Dendritic cell treated with granulocyte-macrophage colony-stimulating factor and Interleukin-4, amounts not matched to agents 40 ng/mL and 50 ng/mL, for 4 days (primary cell): ENCODE measurements at regions not wholly inside any gene's neighbourhood (a gene's known extent, or its start where the extent isn't known, plus 50 kb on each side); places are given as distances from the start of the nearest gene placed in this dataset.
"Not testable (repeated sequence)": the region's sequence is repeated elsewhere in the genome, so short reads cannot be mapped to it uniquely, and the experiment has no call there.

Experiments
- H3K27ac Mint-ChIP-seq: one replicate; pipeline ENCODE4 v1.8.0; 2022; ENCODE audit warnings: mild to moderate bottlenecking, mixed read lengths
- H3K27me3 Mint-ChIP-seq: one replicate; pipeline ENCODE4 v1.8.0; 2022; ENCODE audit warnings: mild to moderate bottlenecking, mixed read lengths
- H3K36me3 Mint-ChIP-seq: one replicate; pipeline ENCODE4 v1.8.0; 2022; ENCODE audit warnings: low read depth, mixed read lengths
- H3K4me1 Mint-ChIP-seq: one replicate; pipeline ENCODE4 v1.8.0; 2022; ENCODE audit warnings: low read depth, mixed read lengths
- H3K4me3 Mint-ChIP-seq: one replicate; pipeline ENCODE4 v1.8.0; 2022; ENCODE audit warnings: mild to moderate bottlenecking, moderate library complexity, mixed read lengths
- H3K9me3 Mint-ChIP-seq: one replicate; pipeline ENCODE4 v1.8.0; 2022; ENCODE audit warnings: mixed read lengths
- intact Hi-C: fragments of 100-400 bp; cut with micrococcal nuclease; formaldehyde crosslinking; loops from one replicate; pipeline ENCODE4 v1.15.0; 2022

DNA sequence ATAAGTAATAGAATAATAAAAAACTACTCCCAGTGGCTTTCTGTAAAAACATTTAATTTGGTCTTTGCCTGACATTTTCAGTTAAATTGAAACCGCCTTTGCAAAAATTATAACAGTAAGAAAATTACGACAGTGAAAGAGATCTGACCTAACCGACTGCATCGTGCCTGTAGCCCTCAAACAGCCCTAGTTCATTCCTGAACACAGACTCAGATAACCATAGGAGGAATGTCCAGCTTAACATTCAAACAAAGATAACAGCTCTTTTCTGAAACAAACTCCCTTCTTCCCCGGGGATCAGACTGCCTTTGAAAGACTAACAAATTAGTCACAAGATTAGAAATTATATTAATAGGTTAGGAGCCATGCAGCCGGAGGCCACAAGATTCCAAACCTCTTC is 252.5 kb upstream of the USP9Y start:
- H3K27me3 Mint-ChIP-seq, H3K36me3 Mint-ChIP-seq, intact Hi-C loops, H3K4me3 Mint-ChIP-seq, H3K27ac Mint-ChIP-seq, H3K4me1 Mint-ChIP-seq: not testable (repeated sequence)
- peaks cover 25% of the 10 kb centered on the region for H3K9me3 Mint-ChIP-seq

GRCh38 chrY:12453318-12453717 is 247.7 kb upstream of the USP9Y start:
- H3K27ac Mint-ChIP-seq, intact Hi-C loops, H3K27me3 Mint-ChIP-seq, H3K36me3 Mint-ChIP-seq, H3K4me3 Mint-ChIP-seq, H3K4me1 Mint-ChIP-seq: not testable (repeated sequence)
- H3K9me3 Mint-ChIP-seq, result peaks cover 28% of the 10 kb centered on the region

- Mint-ChIP-seq H3K4me3 (no peak overlapping the region), H3K27ac (no peak overlapping the region), H3K9me3 (no peaks in the 10 kb centered on the region), H3K4me1 (no peaks in the 10 kb centered on the region), H3K27me3 (no peaks in the 10 kb centered on the region), H3K36me3 (no peaks in the 10 kb centered on the region)
- intact Hi-C loops, result no loop called here
Measured at GRCh38 chrY:12459965-12460364, 241.1 kb upstream of the USP9Y start.

- H3K4me1 Mint-ChIP-seq, result no peaks in the 10 kb centered on the region
- H3K27me3 Mint-ChIP-seq, result no peaks in the 10 kb centered on the region
- no peak overlapping the region for H3K27ac Mint-ChIP-seq
- no peaks in the 10 kb centered on the region for H3K36me3 Mint-ChIP-seq
- H3K4me3 Mint-ChIP-seq, result no peak overlapping the region
- intact Hi-C loops, result no loop called here
- H3K9me3 Mint-ChIP-seq, result peaks cover 16% of the 10 kb centered on the region
Measured at GRCh38 chrY:12464155-12464554, 236.9 kb upstream of the USP9Y start.

- Mint-ChIP-seq H3K27ac (no peak overlapping the region), H3K9me3 (peaks cover 20% of the 10 kb centered on the region)
- intact Hi-C loops, result no loop called here
Measured at GRCh38 chrY:12465706-12466105, 235.3 kb upstream of the USP9Y start.

GRCh38 chrY:12469081-12469480 is 231.9 kb upstream of the USP9Y start:
- H3K4me3 Mint-ChIP-seq, result no peak overlapping the region
- intact Hi-C loops, result no loop called here
- no peaks in the 10 kb centered on the region for H3K4me1 Mint-ChIP-seq
- no peak overlapping the region for H3K27ac Mint-ChIP-seq
- H3K36me3 Mint-ChIP-seq, result no peaks in the 10 kb centered on the region
- no peaks in the 10 kb centered on the region for H3K27me3 Mint-ChIP-seq
- peaks cover 20% of the 10 kb centered on the region for H3K9me3 Mint-ChIP-seq

More at GRCh38 chrY:12465706-12466105, 235.3 kb upstream of the USP9Y start:
- H3K4me1 Mint-ChIP-seq, result no peaks in the 10 kb centered on the region
- no peaks in the 10 kb centered on the region for H3K27me3 Mint-ChIP-seq
- H3K36me3 Mint-ChIP-seq, result no peaks in the 10 kb centered on the region
- H3K4me3 Mint-ChIP-seq, result no peak overlapping the region

DNA sequence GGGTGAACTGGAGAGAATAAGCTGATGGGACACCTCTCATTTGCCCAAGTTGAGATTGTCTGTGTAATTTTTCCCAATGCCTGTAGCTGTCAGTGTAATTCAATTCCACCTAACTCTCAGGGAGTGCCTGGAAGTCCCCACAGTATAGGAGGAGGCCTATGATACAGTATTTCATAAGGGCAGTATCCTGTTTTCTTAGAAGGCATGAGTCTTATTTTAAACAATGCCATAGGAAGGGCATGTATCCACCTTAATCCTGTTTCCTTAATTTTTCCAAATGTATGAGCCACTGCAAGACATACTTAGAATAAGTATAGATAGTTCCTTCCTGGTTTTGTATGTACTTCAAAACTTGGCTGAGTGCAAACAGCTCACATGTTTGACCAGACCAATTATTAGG is 226.6 kb upstream of the USP9Y start:
- Mint-ChIP-seq H3K36me3 (no peaks in the 10 kb centered on the region), H3K9me3 (peaks cover 1% of the 10 kb centered on the region), H3K4me3 (no peak overlapping the region), H3K27me3 (no peaks in the 10 kb centered on the region), H3K4me1 (no peaks in the 10 kb centered on the region), H3K27ac (no peak overlapping the region)
- intact Hi-C loops, result no loop called here

DNA sequence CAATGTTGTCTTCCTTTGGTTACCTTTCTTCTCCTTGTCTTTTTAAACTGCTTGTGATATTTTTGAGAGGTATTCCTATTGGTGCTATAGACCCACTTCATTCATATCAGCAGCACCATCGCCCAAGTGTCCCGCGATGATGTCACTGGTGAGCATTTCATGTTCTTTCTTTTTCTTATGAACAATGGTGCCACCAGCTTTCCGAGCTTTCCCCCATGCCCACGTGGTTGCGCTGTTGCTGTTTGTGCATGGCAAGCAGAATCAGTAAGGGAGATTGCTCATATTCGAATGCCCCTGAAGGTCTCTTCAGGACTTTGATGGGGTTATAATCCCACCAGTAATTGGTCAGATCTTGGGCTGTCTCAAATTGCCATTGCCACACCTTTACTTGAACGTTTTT is 221.6 kb upstream of the USP9Y start:
- intact Hi-C loops, result no loop called here
- Mint-ChIP-seq H3K27me3 (no peaks in the 10 kb centered on the region), H3K27ac (no peak overlapping the region), H3K9me3 (no peaks in the 10 kb centered on the region), H3K36me3 (no peaks in the 10 kb centered on the region), H3K4me3 (no peak overlapping the region), H3K4me1 (no peaks in the 10 kb centered on the region)

DNA sequence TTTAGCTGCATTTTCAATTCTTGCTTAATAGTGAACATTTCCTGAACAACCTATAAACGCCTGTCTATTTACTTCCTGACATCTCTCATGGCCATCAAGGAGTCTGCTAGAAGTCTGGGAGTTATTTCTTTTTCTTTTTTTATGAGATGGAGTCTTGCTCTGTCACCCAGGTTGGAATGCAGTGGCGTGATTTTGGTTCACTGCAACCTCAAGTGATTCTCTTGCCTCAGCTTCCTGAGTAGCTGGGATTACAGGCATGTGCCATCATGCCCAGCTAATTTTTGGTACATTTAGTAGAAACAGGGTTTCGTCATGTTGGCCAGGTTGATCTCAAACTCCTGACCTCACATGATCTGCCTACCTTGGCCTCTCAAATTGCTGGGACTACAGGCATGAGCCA is 217.6 kb upstream of the USP9Y start:
- Mint-ChIP-seq H3K4me3 (no peak overlapping the region), H3K27me3 (no peaks in the 10 kb centered on the region), H3K9me3 (no peaks in the 10 kb centered on the region), H3K36me3 (no peaks in the 10 kb centered on the region), H3K27ac (no peak overlapping the region), H3K4me1 (no peaks in the 10 kb centered on the region)
- intact Hi-C loops, result no loop called here

DNA sequence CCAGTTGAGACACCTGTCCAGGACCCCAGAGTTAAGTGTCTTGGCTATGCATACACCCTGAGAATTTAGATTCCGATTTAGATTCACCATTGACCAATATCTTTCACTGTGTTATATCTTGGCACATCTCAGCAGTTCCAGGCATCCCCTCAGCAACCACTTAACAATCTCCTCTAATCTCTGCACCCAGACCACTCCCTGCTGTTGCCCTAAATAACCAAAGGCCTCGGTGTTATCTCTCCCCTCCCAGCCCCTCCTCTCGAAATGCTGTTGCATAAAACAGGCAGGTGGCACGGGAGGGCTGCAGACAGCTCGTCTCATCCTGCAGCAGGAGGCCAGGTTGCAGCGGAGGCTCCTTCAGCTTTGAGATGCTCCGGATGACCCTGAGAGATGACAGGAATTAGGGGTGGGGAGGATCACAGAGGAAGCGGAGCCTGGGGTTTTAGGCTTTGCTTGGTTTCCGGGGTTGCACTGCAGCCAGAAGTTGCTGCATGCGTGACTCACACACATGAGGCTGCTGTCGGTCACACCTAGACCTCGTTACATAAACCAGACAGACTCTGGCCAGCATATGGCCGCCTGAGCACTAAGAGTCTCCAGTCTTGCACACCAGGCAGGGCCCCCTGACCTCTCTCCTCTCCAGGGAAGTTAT is 210.3 kb upstream of the USP9Y start:
- intact Hi-C loops, result no loop called here
- Mint-ChIP-seq H3K4me3 (no peak overlapping the region), H3K36me3 (no peaks in the 10 kb centered on the region), H3K9me3 (no peaks in the 10 kb centered on the region), H3K4me1 (no peaks in the 10 kb centered on the region), H3K27ac (no peak overlapping the region), H3K27me3 (no peaks in the 10 kb centered on the region)

GRCh38 chrY:12492218-12492617 is 208.8 kb upstream of the USP9Y start:
- Mint-ChIP-seq H3K27ac (no peak overlapping the region), H3K27me3 (no peaks in the 10 kb centered on the region), H3K9me3 (no peaks in the 10 kb centered on the region), H3K4me1 (no peaks in the 10 kb centered on the region), H3K36me3 (no peaks in the 10 kb centered on the region), H3K4me3 (no peak overlapping the region)
- intact Hi-C loops, result no loop called here

DNA sequence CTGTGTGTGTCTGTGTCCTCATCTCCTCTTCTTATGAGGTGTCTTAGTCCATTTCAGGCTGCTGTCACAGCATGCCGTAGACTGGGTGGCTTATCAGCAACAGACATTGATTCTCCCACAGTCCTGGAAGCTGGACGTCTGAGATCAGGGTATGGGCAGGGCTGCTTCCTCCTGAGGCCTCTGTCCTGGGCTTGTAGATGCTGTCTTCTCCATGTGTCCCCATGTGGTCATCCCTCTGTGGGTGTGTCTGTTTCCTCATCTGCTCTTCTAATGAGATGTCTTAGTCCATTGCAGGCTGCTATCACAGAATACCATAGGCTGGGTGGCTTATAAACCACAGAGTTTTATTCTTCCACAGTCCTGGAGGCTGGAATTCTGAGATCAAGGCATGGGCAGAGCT is 205.0 kb upstream of the USP9Y start:
- intact Hi-C loops, result no loop called here
- Mint-ChIP-seq H3K27me3 (no peaks in the 10 kb centered on the region), H3K4me3 (no peak overlapping the region), H3K27ac (no peak overlapping the region), H3K9me3 (peaks cover 9% of the 10 kb centered on the region), H3K36me3 (no peaks in the 10 kb centered on the region), H3K4me1 (no peaks in the 10 kb centered on the region)

DNA sequence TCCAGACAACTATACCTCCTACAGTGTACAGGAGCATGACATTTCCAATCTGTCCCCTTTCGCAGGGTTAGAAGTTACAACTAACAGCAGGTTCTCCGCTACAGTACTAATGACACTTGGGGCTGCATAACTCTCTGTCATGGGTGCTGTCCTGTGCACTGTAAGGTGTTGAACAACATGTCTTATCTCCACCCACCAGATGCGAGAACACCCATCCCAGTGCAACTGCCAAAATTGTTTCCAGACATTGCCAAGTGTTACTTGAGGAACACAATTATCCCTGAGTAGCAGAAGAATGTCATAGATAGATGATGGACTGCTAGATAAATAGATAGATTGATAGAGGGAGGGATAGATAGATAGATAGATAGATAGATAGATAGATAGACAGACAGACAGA is 200.9 kb upstream of the USP9Y start:
- intact Hi-C loops, result no loop called here
- H3K4me3 Mint-ChIP-seq, result no peak overlapping the region
- no peak overlapping the region for H3K27ac Mint-ChIP-seq
- peaks cover 16% of the 10 kb centered on the region for H3K9me3 Mint-ChIP-seq
- H3K27me3 Mint-ChIP-seq, result no peaks in the 10 kb centered on the region
- H3K4me1 Mint-ChIP-seq, result no peaks in the 10 kb centered on the region
- H3K36me3 Mint-ChIP-seq, result no peaks in the 10 kb centered on the region

DNA sequence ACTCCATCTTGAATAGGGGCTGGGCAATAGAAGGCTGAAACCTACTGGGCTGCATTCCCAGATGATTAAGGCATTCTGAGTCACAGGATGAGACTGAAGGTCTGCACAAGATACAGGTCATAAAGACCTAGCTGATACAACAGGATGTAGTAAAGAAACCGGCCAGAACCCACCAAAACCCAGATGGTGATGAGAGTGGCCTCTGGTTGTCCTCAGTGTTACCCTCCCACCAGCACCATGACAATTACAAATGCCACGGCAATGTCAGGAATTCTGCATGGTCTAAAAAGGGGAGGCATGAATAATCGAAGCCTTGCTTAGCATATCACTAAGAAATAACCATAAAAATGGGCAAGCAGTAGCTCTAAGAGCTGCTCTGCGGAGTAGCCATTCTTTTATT is 197.0 kb upstream of the USP9Y start:
- intact Hi-C loops, result not testable (repeated sequence)

DNA sequence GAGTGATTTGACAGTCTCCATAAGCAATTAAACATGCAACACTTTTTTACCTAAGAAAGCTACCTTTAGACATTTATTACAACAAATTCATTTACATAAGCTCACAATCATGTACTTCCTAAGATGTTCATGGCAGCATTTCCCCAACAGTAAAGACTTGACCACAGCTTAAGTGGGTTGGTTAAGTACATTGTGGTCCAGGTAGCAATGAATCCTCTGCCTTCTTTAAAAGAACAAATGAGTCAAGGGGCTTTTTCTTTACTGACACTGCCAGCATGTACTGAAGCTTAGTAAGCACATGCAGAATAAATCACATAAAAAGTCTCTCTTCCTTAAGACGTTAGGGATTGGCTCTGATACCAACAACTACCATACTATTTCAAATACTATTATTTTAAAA is 183.7 kb upstream of the USP9Y start:
- Mint-ChIP-seq H3K27ac (no peak overlapping the region), H3K9me3 (no peaks in the 10 kb centered on the region), H3K4me3 (no peak overlapping the region), H3K4me1 (no peaks in the 10 kb centered on the region), H3K27me3 (no peaks in the 10 kb centered on the region), H3K36me3 (no peaks in the 10 kb centered on the region)
- intact Hi-C loops, result no loop called here

More for the DNA sequence above, 197.0 kb upstream of the USP9Y start:
- H3K36me3 Mint-ChIP-seq, H3K27ac Mint-ChIP-seq, H3K4me1 Mint-ChIP-seq, H3K4me3 Mint-ChIP-seq, H3K9me3 Mint-ChIP-seq, H3K27me3 Mint-ChIP-seq: not testable (repeated sequence)
